ENCODE measurements at regions not wholly inside any gene's neighbourhood (a gene's known extent, or its start where the extent isn't known, plus 50 kb on each side); places are given as distances from the start of the nearest gene placed in this dataset.
"Not testable (repeated sequence)": the region's sequence is repeated elsewhere in the genome, so short reads cannot be mapped to it uniquely, and the experiment has no call there.

- ATAC-seq (replicated peaks): no peak
- no peak for DNase-seq
- Mint-ChIP-seq H3K4me1 (ENCODE audit: low read depth in 2 of 2) (no peaks in the 10 kb centered on the region), H3K4me3 (no peak overlapping the region), H3K27me3 (peaks cover 7 to 17% of the 10 kb centered on the region in 2 donors), H3K27ac (no peak overlapping the region), H3K9me3 (no peaks in the 10 kb centered on the region), H3K36me3 (ENCODE audit: insufficient read depth) (no peaks in the 10 kb centered on the region)
These were observed 128.6 kb downstream of the RGPD3 start for GRCh38 chr2:106339609-106340008.

- H3K27me3 Mint-ChIP-seq: peaks cover 7 to 17% of the 10 kb centered on the region in 2 donors
- ATAC-seq (replicated peaks) (no peak), DNase-seq (no peak)
- no peaks in the 10 kb centered on the region for H3K9me3 Mint-ChIP-seq
- no peak overlapping the region for H3K27ac Mint-ChIP-seq
- no peak overlapping the region for H3K4me3 Mint-ChIP-seq
- H3K36me3 Mint-ChIP-seq (ENCODE audit: insufficient read depth): no peaks in the 10 kb centered on the region
- no peaks in the 10 kb centered on the region for H3K4me1 Mint-ChIP-seq (ENCODE audit: low read depth in 2 of 2)
These were observed 129.1 kb downstream of the RGPD3 start for GRCh38 chr2:106339132-106339531.

- DNase-seq (no peak), ATAC-seq (replicated peaks) (no peak)
- Mint-ChIP-seq H3K4me1 (ENCODE audit: low read depth in 2 of 2) (no peaks in the 10 kb centered on the region), H3K27ac (no peak overlapping the region), H3K36me3 (ENCODE audit: insufficient read depth) (no peaks in the 10 kb centered on the region), H3K27me3 (peaks cover 7 to 17% of the 10 kb centered on the region in 2 donors), H3K9me3 (no peaks in the 10 kb centered on the region), H3K4me3 (no peak overlapping the region)
These were observed 130.2 kb downstream of the RGPD3 start for GRCh38 chr2:106338043-106338442.

GRCh38 chr2:106336737-106337136 lies 131.5 kb downstream of the RGPD3 start:
- Mint-ChIP-seq H3K27ac (no peak overlapping the region), H3K9me3 (no peaks in the 10 kb centered on the region), H3K36me3 (ENCODE audit: insufficient read depth) (no peaks in the 10 kb centered on the region), H3K4me1 (ENCODE audit: low read depth in 2 of 2) (peaks cover 0 to 2% of the 10 kb centered on the region in 2 donors), H3K27me3 (peaks cover 2 to 17% of the 10 kb centered on the region in 2 donors), H3K4me3 (no peak overlapping the region)
- ATAC-seq (replicated peaks) (no peak), DNase-seq (no peak)

GRCh38 chr2:106336108-106336507 lies 132.1 kb downstream of the RGPD3 start:
- H3K27me3 Mint-ChIP-seq: peaks cover 0 to 17% of the 10 kb centered on the region in 2 donors
- H3K36me3 Mint-ChIP-seq (ENCODE audit: insufficient read depth): no peaks in the 10 kb centered on the region
- no peak overlapping the region for H3K27ac Mint-ChIP-seq
- no peak for ATAC-seq (replicated peaks)
- H3K4me1 Mint-ChIP-seq (ENCODE audit: low read depth in 2 of 2): peaks cover 0 to 2% of the 10 kb centered on the region in 2 donors
- no peak overlapping the region for H3K4me3 Mint-ChIP-seq
- H3K9me3 Mint-ChIP-seq: no peaks in the 10 kb centered on the region
- DNase-seq: no peak

- Mint-ChIP-seq H3K36me3 (ENCODE audit: insufficient read depth) (no peaks in the 10 kb centered on the region), H3K27ac (no peak overlapping the region), H3K4me1 (ENCODE audit: low read depth in 2 of 2) (peaks cover 0 to 2% of the 10 kb centered on the region in 2 donors), H3K27me3 (peaks cover 0 to 18% of the 10 kb centered on the region in 2 donors), H3K9me3 (no peaks in the 10 kb centered on the region), H3K4me3 (no peak overlapping the region)
- no peak for DNase-seq
- no peak for ATAC-seq (replicated peaks)
These were observed 133.4 kb downstream of the RGPD3 start for GRCh38 chr2:106334802-106335201.

GRCh38 chr2:106333253-106333873 lies 134.8 kb downstream of the RGPD3 start:
- not testable (repeated sequence) for H3K27ac Mint-ChIP-seq; H3K9me3 Mint-ChIP-seq; H3K36me3 Mint-ChIP-seq (ENCODE audit: insufficient read depth); DNase-seq; ATAC-seq (replicated peaks); H3K4me3 Mint-ChIP-seq; H3K4me1 Mint-ChIP-seq (ENCODE audit: low read depth in 2 of 2)
- peaks cover 0 to 15% of the 10 kb centered on the region in 2 donors for H3K27me3 Mint-ChIP-seq

GRCh38 chr2:106332054-106332453 lies 136.2 kb downstream of the RGPD3 start:
- DNase-seq (no peak), ATAC-seq (replicated peaks) (no peak)
- Mint-ChIP-seq H3K36me3 (ENCODE audit: insufficient read depth) (no peaks in the 10 kb centered on the region), H3K4me3 (no peak overlapping the region), H3K9me3 (no peaks in the 10 kb centered on the region), H3K27me3 (peaks cover 0 to 11% of the 10 kb centered on the region in 2 donors), H3K27ac (no peak overlapping the region), H3K4me1 (ENCODE audit: low read depth in 2 of 2) (peaks cover 0 to 2% of the 10 kb centered on the region in 2 donors)

GRCh38 chr2:106330384-106331261 lies 136.5 kb upstream of the UXS1 start:
- H3K27me3 Mint-ChIP-seq: peaks cover 0 to 11% of the 10 kb centered on the region in 2 donors
- not testable (repeated sequence) for ATAC-seq (replicated peaks); H3K9me3 Mint-ChIP-seq; H3K36me3 Mint-ChIP-seq (ENCODE audit: insufficient read depth); DNase-seq; H3K4me1 Mint-ChIP-seq (ENCODE audit: low read depth in 2 of 2); H3K27ac Mint-ChIP-seq; H3K4me3 Mint-ChIP-seq

GRCh38 chr2:106323337-106324013 lies 129.4 kb upstream of the UXS1 start:
- Mint-ChIP-seq H3K36me3 (ENCODE audit: insufficient read depth) (no peaks in the 10 kb centered on the region), H3K4me3 (no peak overlapping the region), H3K9me3 (no peaks in the 10 kb centered on the region), H3K27me3 (peaks cover 15 to 25% of the 10 kb centered on the region in 2 donors), H3K4me1 (ENCODE audit: low read depth in 2 of 2) (no peaks in the 10 kb centered on the region), H3K27ac (no peak overlapping the region)
- DNase-seq (no peak), ATAC-seq (replicated peaks) (no peak)

GRCh38 chr2:106322281-106322680 lies 128.2 kb upstream of the UXS1 start:
- no peak for ATAC-seq (replicated peaks)
- no peak overlapping the region for H3K27ac Mint-ChIP-seq
- H3K4me3 Mint-ChIP-seq: no peak overlapping the region
- H3K36me3 Mint-ChIP-seq (ENCODE audit: insufficient read depth): no peaks in the 10 kb centered on the region
- no peak for DNase-seq
- H3K27me3 Mint-ChIP-seq: peaks cover 15 to 25% of the 10 kb centered on the region in 2 donors
- H3K9me3 Mint-ChIP-seq: no peaks in the 10 kb centered on the region
- H3K4me1 Mint-ChIP-seq (ENCODE audit: low read depth in 2 of 2): no peaks in the 10 kb centered on the region

- H3K27me3 Mint-ChIP-seq: peaks cover 15 to 25% of the 10 kb centered on the region in 2 donors
- H3K27ac Mint-ChIP-seq; H3K36me3 Mint-ChIP-seq (ENCODE audit: insufficient read depth); ATAC-seq (replicated peaks); H3K4me1 Mint-ChIP-seq (ENCODE audit: low read depth in 2 of 2); H3K4me3 Mint-ChIP-seq; H3K9me3 Mint-ChIP-seq; DNase-seq: not testable (repeated sequence)
These were observed 126.3 kb upstream of the UXS1 start for GRCh38 chr2:106320439-106320838.

- ATAC-seq (replicated peaks) (no peak), DNase-seq (no peak)
- Mint-ChIP-seq H3K9me3 (no peaks in the 10 kb centered on the region), H3K4me3 (no peak overlapping the region), H3K27ac (no peak overlapping the region), H3K4me1 (ENCODE audit: low read depth in 2 of 2) (no peaks in the 10 kb centered on the region), H3K27me3 (peaks cover 0 to 9% of the 10 kb centered on the region in 2 donors), H3K36me3 (ENCODE audit: insufficient read depth) (no peaks in the 10 kb centered on the region)
These were observed 122.8 kb upstream of the UXS1 start for GRCh38 chr2:106316915-106317314.

Data from effector memory CD8-positive, alpha-beta T cell (primary cell).